ENCODE measurements at regions not wholly inside any gene's neighbourhood (a gene's known extent, or its start where the extent isn't known, plus 50 kb on each side); places are given as distances from the start of the nearest gene placed in this dataset.
A peak's percentile ranks its signal among the peaks of the same experiment; 100 is the strongest.
"Not testable (repeated sequence)": the region's sequence is repeated elsewhere in the genome, so short reads cannot be mapped to it uniquely, and the experiment has no call there.

- no peak for DNase-seq (ENCODE audit: low read depth in 2 of 2)
Observed at GRCh38 chr10:23643111-23643780, 204.4 kb downstream of the OTUD1 start.

- no peak for DNase-seq (ENCODE audit: low read depth in 2 of 2)
Observed at GRCh38 chr10:23648618-23649017, 209.7 kb downstream of the OTUD1 start.

- DNase-seq (ENCODE audit: low read depth in 2 of 2): no peak
Observed at GRCh38 chr10:23656735-23657134, 217.9 kb downstream of the OTUD1 start.

GRCh38 chr10:23657677-23658076 is 218.8 kb downstream of the OTUD1 start:
- DNase-seq (ENCODE audit: low read depth in 2 of 2): no peak

- not testable (repeated sequence) for DNase-seq (ENCODE audit: low read depth in 2 of 2)
Observed at GRCh38 chr10:23671866-23672265, 233.0 kb downstream of the OTUD1 start.

GRCh38 chr10:23675585-23675984 is 236.7 kb downstream of the OTUD1 start:
- DNase-seq (ENCODE audit: low read depth in 2 of 2): no peak

- no peak for DNase-seq (ENCODE audit: low read depth in 2 of 2)
Observed at GRCh38 chr10:23676296-23676695, 237.4 kb downstream of the OTUD1 start.

GRCh38 chr10:23686722-23687121 is 247.8 kb downstream of the OTUD1 start:
- no peak for DNase-seq (ENCODE audit: low read depth in 2 of 2)

- DNase-seq (ENCODE audit: low read depth in 2 of 2): no peak
Observed at GRCh38 chr10:23692736-23693135, 253.9 kb downstream of the OTUD1 start.

- peak in 1 of 2 donors; percentile 23 for DNase-seq (ENCODE audit: low read depth in 2 of 2)
Observed at GRCh38 chr10:23693501-23693901, 254.6 kb downstream of the OTUD1 start.

GRCh38 chr10:23693925-23694324 is 255.1 kb downstream of the OTUD1 start:
- no peak for DNase-seq (ENCODE audit: low read depth in 2 of 2)

- no peak for DNase-seq (ENCODE audit: low read depth in 2 of 2)
Observed at GRCh38 chr10:23694446-23694920, 255.6 kb downstream of the OTUD1 start.

GRCh38 chr10:23694921-23695824 is 256.3 kb downstream of the OTUD1 start:
- no peak for DNase-seq (ENCODE audit: low read depth in 2 of 2)

GRCh38 chr10:23695825-23696420 is 257.0 kb downstream of the OTUD1 start:
- no peak for DNase-seq (ENCODE audit: low read depth in 2 of 2)

GRCh38 chr10:23696476-23696875 is 257.6 kb downstream of the OTUD1 start:
- no peak for DNase-seq (ENCODE audit: low read depth in 2 of 2)

- DNase-seq (ENCODE audit: low read depth in 2 of 2): peak; percentile 11 to 19
Observed at GRCh38 chr10:23702977-23703414, 264.1 kb downstream of the OTUD1 start.

GRCh38 chr10:23715363-23715762 is 276.5 kb downstream of the OTUD1 start:
- DNase-seq (ENCODE audit: low read depth in 2 of 2): no peak

GRCh38 chr10:23717913-23718312 is 279.0 kb downstream of the OTUD1 start:
- no peak for DNase-seq (ENCODE audit: low read depth in 2 of 2)

- no peak for DNase-seq (ENCODE audit: low read depth in 2 of 2)
Observed at GRCh38 chr10:23718946-23719345, 280.1 kb downstream of the OTUD1 start.

GRCh38 chr10:23723796-23724195 is 284.9 kb downstream of the OTUD1 start:
- DNase-seq (ENCODE audit: low read depth in 2 of 2): no peak

- DNase-seq (ENCODE audit: low read depth in 2 of 2): no peak
Observed at GRCh38 chr10:23725548-23725947, 286.7 kb downstream of the OTUD1 start.

GRCh38 chr10:23742368-23742767 is 303.5 kb downstream of the OTUD1 start:
- DNase-seq (ENCODE audit: low read depth in 2 of 2): no peak

Measured in stimulated activated CD8-positive, alpha-beta memory T cell treated with anti-CD3 and anti-CD28 coated beads, Interleukin-2, amount 100 ng/mL, for 48 hours (primary cell).